ENCODE measurements at regions not wholly inside any gene's neighbourhood (a gene's known extent, or its start where the extent isn't known, plus 50 kb on each side); places are given as distances from the start of the nearest gene placed in this dataset.

DNA sequence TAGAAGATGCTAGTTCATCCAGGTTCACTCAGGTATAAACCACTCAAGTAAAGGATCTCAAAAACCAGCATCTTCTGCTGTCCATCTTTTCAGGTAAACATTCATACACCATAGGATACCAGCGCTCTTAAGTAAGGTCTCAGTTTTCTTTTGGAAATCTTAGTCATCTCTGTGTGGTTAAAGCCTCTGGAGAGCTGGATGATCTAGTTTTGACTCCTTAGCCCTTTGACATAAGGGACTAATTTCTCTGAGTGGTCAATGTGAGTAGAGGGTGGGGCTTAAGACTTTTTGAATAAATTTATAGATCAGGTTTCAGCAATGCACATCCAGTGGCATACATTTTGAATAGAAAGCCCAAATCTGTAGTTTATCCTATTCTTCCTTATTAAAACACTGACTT lies 92.3 kb downstream of the CTH start:
- no peak overlapping the region for H2BK20ac ChIP-seq (ENCODE audit: low read depth, low read length, poor library complexity, severe bottlenecking)
- no peak overlapping the region for H4K91ac ChIP-seq (ENCODE audit: insufficient read length, low read depth, low read length)
- H3K4me1 ChIP-seq (ENCODE audit: insufficient read depth, low read length), result no peaks in the 10 kb centered on the region
- Mint-ChIP-seq H3K9me3 (no peaks in the 10 kb centered on the region), H3K36me3 (ENCODE audit: insufficient read depth in 1 of 3, low read depth in 3 of 3) (no peaks in the 10 kb centered on the region), H3K4me3 (no peak overlapping the region), H3K4me1 (0 out of 4 replicates have a peak, but pooled peaks cover 0 to 4% of the 10 kb centered on the region in 2 experiments), H3K27ac (no peak overlapping the region), H3K27me3 (ENCODE audit: low read depth) (no peaks in the 10 kb centered on the region; the same call in 1 of the 2 replicates)
- H4K5ac ChIP-seq (ENCODE audit: insufficient read length, low read depth, low read length), result no peak overlapping the region
- no peak for DNase-seq
- no peak overlapping the region for H3K56ac ChIP-seq (ENCODE audit: insufficient read length, low read depth, low read length)
- no peak overlapping the region for H2BK120ac ChIP-seq (ENCODE audit: low read depth, low read length, poor library complexity, severe bottlenecking)
- H3K4me2 ChIP-seq (ENCODE audit: insufficient read depth, insufficient read length, low read length), result no peak overlapping the region
- no peak overlapping the region for H3K9ac ChIP-seq (ENCODE audit: extremely low read depth, insufficient read length, low read length)
- H3K18ac ChIP-seq (ENCODE audit: insufficient read length, low read depth, low read length), result no peak overlapping the region
- no peak overlapping the region for H3K4ac ChIP-seq (ENCODE audit: low read depth, low read length)
- no peak overlapping the region for H2AK5ac ChIP-seq (ENCODE audit: insufficient read length, low read length)
- no peak overlapping the region for H3K14ac ChIP-seq (ENCODE audit: insufficient read depth, low read length)
- no CpG with 5 or more reads among the region's 1 CpG for WGBS (ENCODE audit: extremely low coverage, insufficient read length, low lambda C conversion rate)
- H2BK12ac ChIP-seq (ENCODE audit: insufficient read length, low read depth, low read length), result no peak overlapping the region
- no peaks in the 10 kb centered on the region for H4K20me1 ChIP-seq (ENCODE audit: control insufficient read depth, insufficient read depth, insufficient read length)
- no peak overlapping the region for H3T11ph ChIP-seq (ENCODE audit: low read length)
- H3K27ac ChIP-seq (ENCODE audit: insufficient read length, low read depth, low read length), result no peak overlapping the region
- no peaks in the 10 kb centered on the region for H3K27me3 ChIP-seq (ENCODE audit: insufficient read depth, low read length)
- no peaks in the 10 kb centered on the region for H3K79me1 ChIP-seq (ENCODE audit: insufficient read depth, low read depth, low read length, poor library complexity, severe bottlenecking)
- H4K8ac ChIP-seq (replicated peaks; ENCODE audit: insufficient read length, low read depth, low read length), result no peak overlapping the region
- no peak overlapping the region for H2BK15ac ChIP-seq (ENCODE audit: low read depth, low read length)
- TF ChIP-seq, protein P1, sequence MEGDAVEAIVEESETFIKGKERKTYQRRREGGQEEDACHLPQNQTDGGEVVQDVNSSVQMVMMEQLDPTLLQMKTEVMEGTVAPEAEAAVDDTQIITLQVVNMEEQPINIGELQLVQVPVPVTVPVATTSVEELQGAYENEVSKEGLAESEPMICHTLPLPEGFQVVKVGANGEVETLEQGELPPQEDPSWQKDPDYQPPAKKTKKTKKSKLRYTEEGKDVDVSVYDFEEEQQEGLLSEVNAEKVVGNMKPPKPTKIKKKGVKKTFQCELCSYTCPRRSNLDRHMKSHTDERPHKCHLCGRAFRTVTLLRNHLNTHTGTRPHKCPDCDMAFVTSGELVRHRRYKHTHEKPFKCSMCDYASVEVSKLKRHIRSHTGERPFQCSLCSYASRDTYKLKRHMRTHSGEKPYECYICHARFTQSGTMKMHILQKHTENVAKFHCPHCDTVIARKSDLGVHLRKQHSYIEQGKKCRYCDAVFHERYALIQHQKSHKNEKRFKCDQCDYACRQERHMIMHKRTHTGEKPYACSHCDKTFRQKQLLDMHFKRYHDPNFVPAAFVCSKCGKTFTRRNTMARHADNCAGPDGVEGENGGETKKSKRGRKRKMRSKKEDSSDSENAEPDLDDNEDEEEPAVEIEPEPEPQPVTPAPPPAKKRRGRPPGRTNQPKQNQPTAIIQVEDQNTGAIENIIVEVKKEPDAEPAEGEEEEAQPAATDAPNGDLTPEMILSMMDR (conservative IDR thresholded peaks at IDR 0.05), result no peak
- no peaks in the 10 kb centered on the region for H3K9me3 ChIP-seq (ENCODE audit: control insufficient read depth, low read depth, low read length)
- no peaks in the 10 kb centered on the region for H3K79me2 ChIP-seq (ENCODE audit: insufficient read depth, low read length)
- H2AFZ ChIP-seq (ENCODE audit: low read length), result no peak overlapping the region
- H3K23ac ChIP-seq (ENCODE audit: insufficient read length, low read depth, low read length), result no peak overlapping the region
- H2BK5ac ChIP-seq (ENCODE audit: insufficient read length, low read length), result no peak overlapping the region
- H3K23me2 ChIP-seq (ENCODE audit: insufficient read length, low read depth, low read length, poor library complexity, severe bottlenecking), result no peaks in the 10 kb centered on the region

Measured in H9 (cell line).